ENCODE measurements at regions not wholly inside any gene's neighbourhood (a gene's known extent, or its start where the extent isn't known, plus 50 kb on each side); places are given as distances from the start of the nearest gene placed in this dataset.

GRCh38 chr4:130712038-130712437 lies 1616.1 kb downstream of the C4orf33 start:
- Histone ChIP-seq H3K36me3 (ENCODE audit: control insufficient read depth, insufficient read depth, low read length) (no peaks in the 10 kb centered on the region), H3K4me3 (ENCODE audit: low read depth, low read length) (no peak overlapping the region), H3K27me3 (ENCODE audit: control insufficient read depth, insufficient read depth, low read length) (no peaks in the 10 kb centered on the region)
- no peak for DNase-seq (ENCODE audit: low read depth)
- ChIA-PET POLR2A (no interaction called here), CTCF (no interaction called here)
- TF ChIP-seq, protein P1, sequence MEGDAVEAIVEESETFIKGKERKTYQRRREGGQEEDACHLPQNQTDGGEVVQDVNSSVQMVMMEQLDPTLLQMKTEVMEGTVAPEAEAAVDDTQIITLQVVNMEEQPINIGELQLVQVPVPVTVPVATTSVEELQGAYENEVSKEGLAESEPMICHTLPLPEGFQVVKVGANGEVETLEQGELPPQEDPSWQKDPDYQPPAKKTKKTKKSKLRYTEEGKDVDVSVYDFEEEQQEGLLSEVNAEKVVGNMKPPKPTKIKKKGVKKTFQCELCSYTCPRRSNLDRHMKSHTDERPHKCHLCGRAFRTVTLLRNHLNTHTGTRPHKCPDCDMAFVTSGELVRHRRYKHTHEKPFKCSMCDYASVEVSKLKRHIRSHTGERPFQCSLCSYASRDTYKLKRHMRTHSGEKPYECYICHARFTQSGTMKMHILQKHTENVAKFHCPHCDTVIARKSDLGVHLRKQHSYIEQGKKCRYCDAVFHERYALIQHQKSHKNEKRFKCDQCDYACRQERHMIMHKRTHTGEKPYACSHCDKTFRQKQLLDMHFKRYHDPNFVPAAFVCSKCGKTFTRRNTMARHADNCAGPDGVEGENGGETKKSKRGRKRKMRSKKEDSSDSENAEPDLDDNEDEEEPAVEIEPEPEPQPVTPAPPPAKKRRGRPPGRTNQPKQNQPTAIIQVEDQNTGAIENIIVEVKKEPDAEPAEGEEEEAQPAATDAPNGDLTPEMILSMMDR (IDR thresholded peaks at IDR 0.05; ENCODE audit: insufficient read depth, low read depth, low read length), result no peak

DNA sequence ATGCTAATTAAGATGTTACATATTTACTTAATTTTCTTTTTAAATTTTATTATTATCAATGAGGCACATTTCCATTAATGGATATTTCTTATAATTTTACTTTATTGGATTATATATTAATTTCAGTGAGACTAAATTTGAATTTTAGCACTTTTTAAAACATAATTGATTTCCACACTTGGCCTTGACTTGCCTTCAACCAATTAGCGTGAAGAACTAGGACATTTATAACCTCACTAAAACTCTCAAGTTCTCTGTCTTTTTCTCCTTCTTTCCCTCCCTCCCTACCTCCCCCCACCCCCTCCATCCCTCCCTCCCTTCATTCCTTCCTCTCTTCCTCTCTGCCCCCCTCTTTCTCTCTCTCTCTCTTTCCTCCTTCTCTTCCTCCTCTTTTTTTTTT lies 1618.1 kb downstream of the C4orf33 start:
- Histone ChIP-seq H3K36me3 (ENCODE audit: control insufficient read depth, insufficient read depth, low read length) (no peaks in the 10 kb centered on the region), H3K27me3 (ENCODE audit: control insufficient read depth, insufficient read depth, low read length) (no peaks in the 10 kb centered on the region), H3K4me3 (ENCODE audit: low read depth, low read length) (no peak overlapping the region)
- TF ChIP-seq, protein P1 (IDR thresholded peaks at IDR 0.05; ENCODE audit: insufficient read depth, low read depth, low read length), result no peak
- DNase-seq (ENCODE audit: low read depth), result no peak
- CTCF ChIA-PET, result no interaction called here
- POLR2A ChIA-PET, result no interaction called here

- TF ChIP-seq, protein P1 (IDR thresholded peaks at IDR 0.05; ENCODE audit: insufficient read depth, low read depth, low read length), result no peak
- DNase-seq (ENCODE audit: low read depth), result no peak
- no peak overlapping the region for H3K4me3 ChIP-seq (ENCODE audit: low read depth, low read length)
- POLR2A ChIA-PET, result no interaction called here
- CTCF ChIA-PET, result no interaction called here
- no peaks in the 10 kb centered on the region for H3K36me3 ChIP-seq (ENCODE audit: control insufficient read depth, insufficient read depth, low read length)
- H3K27me3 ChIP-seq (ENCODE audit: control insufficient read depth, insufficient read depth, low read length), result no peaks in the 10 kb centered on the region
Observed at GRCh38 chr4:130722361-130722760, 1626.4 kb downstream of the C4orf33 start.

GRCh38 chr4:130736436-130737185 lies 1640.7 kb downstream of the C4orf33 start:
- H3K36me3 ChIP-seq (ENCODE audit: control insufficient read depth, insufficient read depth, low read length), result no peaks in the 10 kb centered on the region
- no peak overlapping the region for H3K4me3 ChIP-seq (ENCODE audit: low read depth, low read length)
- H3K27me3 ChIP-seq (ENCODE audit: control insufficient read depth, insufficient read depth, low read length), result no peaks in the 10 kb centered on the region
- ChIA-PET CTCF (no interaction called here), POLR2A (no interaction called here)
- DNase-seq (ENCODE audit: low read depth), result no peak
- TF ChIP-seq, protein P1 (IDR thresholded peaks at IDR 0.05; ENCODE audit: insufficient read depth, low read depth, low read length), result no peak

GRCh38 chr4:130738233-130738632 lies 1642.3 kb downstream of the C4orf33 start:
- ChIA-PET CTCF (no interaction called here), POLR2A (no interaction called here)
- TF ChIP-seq, protein P1 (IDR thresholded peaks at IDR 0.05; ENCODE audit: insufficient read depth, low read depth, low read length), result no peak
- Histone ChIP-seq H3K4me3 (ENCODE audit: low read depth, low read length) (no peak overlapping the region), H3K27me3 (ENCODE audit: control insufficient read depth, insufficient read depth, low read length) (no peaks in the 10 kb centered on the region), H3K36me3 (ENCODE audit: control insufficient read depth, insufficient read depth, low read length) (no peaks in the 10 kb centered on the region)
- DNase-seq (ENCODE audit: low read depth), result no peak
